Progenitor cell of endocrine pancreas (in vitro differentiated cells): ENCODE measurements at regions not wholly inside any gene's neighbourhood (a gene's known extent, or its start where the extent isn't known, plus 50 kb on each side); places are given as distances from the start of the nearest gene placed in this dataset.

Experiments used
- DNase-seq: peaks from one replicate; pipeline ENCODE4 v3.0.0; 2021; ENCODE audit warnings: low spot score; ENCODE audit not compliant: unreplicated experiment
- H3K27ac Mint-ChIP-seq: 2 replicates; pipeline ENCODE4 v1.8.0; 2021; ENCODE audit warnings: mild to moderate bottlenecking, moderate library complexity, mixed read lengths
- H3K27me3 Mint-ChIP-seq: 2 replicates; pipeline ENCODE4 v1.8.0; 2021; ENCODE audit warnings: mixed read lengths
- H3K36me3 Mint-ChIP-seq: 2 replicates; pipeline ENCODE4 v1.8.0; 2022; ENCODE audit warnings: mixed read lengths; ENCODE audit not compliant: insufficient read depth
- H3K4me1 Mint-ChIP-seq: 2 replicates; pipeline ENCODE4 v1.8.0; 2021; ENCODE audit warnings: low read depth, mixed read lengths
- H3K4me3 Mint-ChIP-seq: 2 replicates; pipeline ENCODE4 v1.8.0; 2021; ENCODE audit warnings: low read depth, mild to moderate bottlenecking, moderate library complexity, mixed read lengths
- H3K9me3 Mint-ChIP-seq: 2 replicates; pipeline ENCODE4 v1.8.0; 2021; ENCODE audit warnings: low read depth, mixed read lengths
- TF ChIP-seq, protein P1 (sequence below): fragments of 200-600 bp; sonication (generic); IDR thresholded peaks from one replicate; pipeline ENCODE4 v1.5.0; 2021; ENCODE audit warnings: antibody characterized with exemption, mild to moderate bottlenecking; ENCODE audit not compliant: unreplicated experiment

DNA sequence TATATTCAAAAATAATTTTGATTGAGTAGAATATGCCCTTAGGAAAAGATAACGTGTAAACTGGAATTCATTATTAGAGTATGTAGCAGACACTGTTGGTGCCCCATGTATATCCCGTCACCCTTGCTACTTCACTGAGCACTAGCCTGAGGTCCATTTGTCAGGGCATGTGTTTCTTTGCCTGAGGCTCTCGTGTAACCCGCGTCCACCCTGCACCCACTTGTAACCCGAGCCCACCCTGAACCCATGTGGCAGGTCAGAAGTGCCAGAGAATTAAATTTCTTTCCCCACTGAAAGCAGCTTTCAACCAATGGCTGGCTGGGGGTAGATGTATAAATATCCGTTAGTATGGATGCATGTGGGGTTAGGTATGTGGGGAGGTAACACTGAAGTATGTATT is 474.2 kb upstream of the ZNF385D start:
- H3K4me3 Mint-ChIP-seq: no peak overlapping the region
- no peak overlapping the region for H3K27ac Mint-ChIP-seq
- H3K9me3 Mint-ChIP-seq: no peaks in the 10 kb centered on the region
- no peaks in the 10 kb centered on the region for H3K4me1 Mint-ChIP-seq
- no peak for DNase-seq
- H3K36me3 Mint-ChIP-seq: no peaks in the 10 kb centered on the region
- TF ChIP-seq, protein P1, sequence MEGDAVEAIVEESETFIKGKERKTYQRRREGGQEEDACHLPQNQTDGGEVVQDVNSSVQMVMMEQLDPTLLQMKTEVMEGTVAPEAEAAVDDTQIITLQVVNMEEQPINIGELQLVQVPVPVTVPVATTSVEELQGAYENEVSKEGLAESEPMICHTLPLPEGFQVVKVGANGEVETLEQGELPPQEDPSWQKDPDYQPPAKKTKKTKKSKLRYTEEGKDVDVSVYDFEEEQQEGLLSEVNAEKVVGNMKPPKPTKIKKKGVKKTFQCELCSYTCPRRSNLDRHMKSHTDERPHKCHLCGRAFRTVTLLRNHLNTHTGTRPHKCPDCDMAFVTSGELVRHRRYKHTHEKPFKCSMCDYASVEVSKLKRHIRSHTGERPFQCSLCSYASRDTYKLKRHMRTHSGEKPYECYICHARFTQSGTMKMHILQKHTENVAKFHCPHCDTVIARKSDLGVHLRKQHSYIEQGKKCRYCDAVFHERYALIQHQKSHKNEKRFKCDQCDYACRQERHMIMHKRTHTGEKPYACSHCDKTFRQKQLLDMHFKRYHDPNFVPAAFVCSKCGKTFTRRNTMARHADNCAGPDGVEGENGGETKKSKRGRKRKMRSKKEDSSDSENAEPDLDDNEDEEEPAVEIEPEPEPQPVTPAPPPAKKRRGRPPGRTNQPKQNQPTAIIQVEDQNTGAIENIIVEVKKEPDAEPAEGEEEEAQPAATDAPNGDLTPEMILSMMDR: no peak
- H3K27me3 Mint-ChIP-seq: no peaks in the 10 kb centered on the region

DNA sequence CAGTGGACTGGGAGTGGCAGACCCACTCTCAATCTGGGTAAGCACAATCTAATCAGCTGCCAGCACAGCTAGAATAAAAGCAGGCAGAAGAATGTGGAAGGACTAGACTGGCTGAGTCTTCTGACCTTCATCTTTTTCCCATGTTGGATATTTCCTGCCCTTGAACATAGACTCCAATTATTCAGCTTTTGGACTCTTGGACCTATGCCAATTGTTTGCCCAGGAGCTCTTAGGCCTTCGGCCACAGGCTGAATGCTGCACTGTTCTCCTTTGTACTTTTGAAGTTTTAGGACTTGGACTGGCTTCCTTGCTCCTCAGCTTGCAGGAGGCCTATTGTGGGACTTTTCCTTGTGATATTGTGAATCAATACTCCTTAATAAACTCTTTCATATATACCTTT is 477.7 kb upstream of the ZNF385D start:
- Mint-ChIP-seq H3K27me3 (no peaks in the 10 kb centered on the region), H3K27ac (no peak overlapping the region), H3K4me3 (no peak overlapping the region), H3K4me1 (no peaks in the 10 kb centered on the region), H3K36me3 (no peaks in the 10 kb centered on the region), H3K9me3 (no peaks in the 10 kb centered on the region)
- TF ChIP-seq, protein P1: no peak
- DNase-seq: no peak

DNA sequence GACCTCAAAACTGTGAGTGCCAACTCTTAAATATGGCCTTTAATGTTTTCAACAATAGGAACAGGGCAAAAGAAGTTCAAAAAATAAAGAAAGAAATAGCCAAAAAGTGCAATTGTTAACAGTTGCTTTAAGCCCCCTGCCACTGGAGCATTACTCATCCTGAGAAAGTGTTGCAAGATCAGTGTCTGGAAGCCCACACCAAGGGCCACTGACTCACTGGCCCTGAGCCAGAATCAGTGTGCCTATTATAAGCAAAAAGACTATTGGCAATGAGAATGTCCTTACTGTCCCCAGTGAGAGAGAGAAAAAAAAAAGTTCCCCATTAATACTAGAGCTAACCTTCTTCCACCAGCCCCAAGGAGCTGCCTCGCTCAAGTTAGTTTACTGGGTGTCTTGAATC is 480.1 kb upstream of the ZNF385D start:
- no peaks in the 10 kb centered on the region for H3K36me3 Mint-ChIP-seq
- TF ChIP-seq, protein P1: no peak
- H3K27ac Mint-ChIP-seq: no peak overlapping the region
- H3K9me3 Mint-ChIP-seq: no peaks in the 10 kb centered on the region
- no peaks in the 10 kb centered on the region for H3K27me3 Mint-ChIP-seq
- no peak overlapping the region for H3K4me3 Mint-ChIP-seq
- H3K4me1 Mint-ChIP-seq: no peaks in the 10 kb centered on the region
- DNase-seq: no peak

DNA sequence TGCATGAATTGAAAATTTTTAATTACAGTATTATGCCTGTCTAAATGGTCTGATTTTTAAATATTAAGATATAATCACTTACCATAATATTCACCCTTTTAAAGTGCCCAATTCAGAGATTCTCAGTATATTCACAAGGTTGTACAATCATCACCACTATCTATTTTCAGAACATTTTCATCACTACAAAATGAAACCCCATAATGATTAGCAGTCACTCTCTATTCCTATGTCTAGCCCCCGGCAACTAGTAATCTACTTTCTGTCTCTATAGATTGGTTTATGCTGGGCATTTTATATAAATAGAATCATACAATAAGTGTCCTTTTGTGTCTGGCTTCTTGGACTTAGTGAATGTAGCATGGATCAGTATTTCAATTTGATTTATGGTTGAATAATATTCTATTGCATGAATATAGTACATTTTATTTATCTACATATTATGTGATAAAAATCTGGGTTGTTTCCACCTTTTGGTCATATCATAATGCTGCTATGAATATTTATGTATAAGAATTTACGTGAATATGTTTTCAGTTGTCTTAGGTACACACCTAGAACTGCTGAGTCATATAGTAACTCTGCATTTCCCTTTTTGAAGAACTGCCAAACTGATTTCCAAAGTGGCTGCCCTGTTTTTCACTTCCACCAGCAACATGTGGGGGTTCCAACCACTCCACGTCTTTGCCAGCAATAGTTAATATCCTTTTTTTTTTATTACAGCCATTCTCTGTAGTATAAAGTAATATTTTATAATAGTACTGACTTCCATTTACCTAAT is 485.7 kb upstream of the ZNF385D start:
- no peak overlapping the region for H3K27ac Mint-ChIP-seq
- TF ChIP-seq, protein P1: no peak
- H3K4me3 Mint-ChIP-seq: no peak overlapping the region
- no peaks in the 10 kb centered on the region for H3K36me3 Mint-ChIP-seq
- no peaks in the 10 kb centered on the region for H3K27me3 Mint-ChIP-seq
- no peaks in the 10 kb centered on the region for H3K4me1 Mint-ChIP-seq
- no peak for DNase-seq
- H3K9me3 Mint-ChIP-seq: no peaks in the 10 kb centered on the region

DNA sequence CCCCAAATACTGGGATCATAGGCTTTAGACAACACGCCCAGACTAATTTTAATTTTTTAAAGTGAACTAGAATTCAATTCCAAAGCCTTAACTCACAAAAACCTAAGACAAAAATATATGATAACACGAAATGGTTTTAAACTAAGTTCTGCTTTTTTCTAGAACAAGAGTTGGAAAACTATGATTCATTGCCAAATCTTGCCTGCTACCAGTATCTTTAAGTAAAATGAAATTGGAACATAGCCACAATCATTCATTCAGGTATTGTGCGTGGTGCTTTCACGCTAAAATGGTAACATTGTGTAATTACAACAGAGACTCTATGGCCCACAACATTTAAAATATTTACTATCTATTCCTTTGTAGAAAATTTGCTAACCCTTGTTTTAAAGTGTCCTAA is 488.0 kb upstream of the ZNF385D start:
- Mint-ChIP-seq H3K4me1 (no peaks in the 10 kb centered on the region), H3K27me3 (no peaks in the 10 kb centered on the region), H3K27ac (no peak overlapping the region), H3K36me3 (no peaks in the 10 kb centered on the region), H3K4me3 (no peak overlapping the region), H3K9me3 (no peaks in the 10 kb centered on the region)
- no peak for DNase-seq
- TF ChIP-seq, protein P1: no peak
